MM.1S (cell line): ENCODE measurements at regions not wholly inside any gene's neighbourhood (a gene's known extent, or its start where the extent isn't known, plus 50 kb on each side); places are given as distances from the start of the nearest gene placed in this dataset.

Experiments used
- DNase-seq: peaks from one replicate; pipeline ENCODE4 v3.0.0-alpha.2; 2015
- H2AFZ ChIP-seq: fragments of 300-600 bp; sonication (generic); 2 replicates; pipeline ENCODE4 v1.6.0; 2016; ENCODE audit warnings: antibody characterized with exemption, low read length
- H3F3A ChIP-seq: fragments of 300-600 bp; sonication (generic); 2 replicates; pipeline ENCODE4 v1.6.1; 2016; ENCODE audit warnings: mild to moderate bottlenecking, antibody characterized with exemption, low read length, moderate library complexity, mixed read lengths; ENCODE audit not compliant: insufficient read depth
- H3K27ac ChIP-seq: fragments of 300-600 bp; sonication (generic); 2 replicates; pipeline ENCODE4 v1.5.1; 2016; ENCODE audit warnings: mild to moderate bottlenecking, low read length
- H3K27me3 ChIP-seq: fragments of 300-600 bp; sonication (generic); replicated peaks from 2 replicates; pipeline ENCODE4 v1.6.0; 2016; ENCODE audit warnings: low read length; ENCODE audit not compliant: insufficient read depth
- H3K36me3 ChIP-seq: fragments of 300-600 bp; sonication (generic); replicated peaks from 2 replicates; pipeline ENCODE4 v1.6.1; 2016; ENCODE audit warnings: mild to moderate bottlenecking, low read length, mixed read lengths; ENCODE audit not compliant: insufficient read depth
- H3K4me1 ChIP-seq: fragments of 300-600 bp; sonication (generic); 2 replicates; pipeline ENCODE4 v1.6.1; 2016; ENCODE audit warnings: low read length, mixed read lengths
- H3K4me2 ChIP-seq: fragments of 300-600 bp; sonication (generic); 2 replicates; pipeline ENCODE4 v1.6.0; 2016; ENCODE audit warnings: low read depth, low read length
- H3K4me3 ChIP-seq: fragments of 300-600 bp; sonication (generic); 2 replicates; pipeline ENCODE4 v1.5.1; 2016; ENCODE audit warnings: low read length, mixed read lengths
- H3K79me2 ChIP-seq: fragments of 300-600 bp; sonication (generic); 2 replicates; pipeline ENCODE4 v1.6.1; 2016; ENCODE audit warnings: mixed run types, low read length, mixed read lengths
- H3K9ac ChIP-seq: fragments of 300-600 bp; sonication (generic); 2 replicates; pipeline ENCODE4 v1.6.1; 2016; ENCODE audit warnings: low read length, mixed read lengths
- H3K9me2 ChIP-seq: fragments of 300-600 bp; sonication (generic); replicated peaks from 2 replicates; pipeline ENCODE4 v1.6.1; 2016; ENCODE audit warnings: mild to moderate bottlenecking, low read length, mixed read lengths; ENCODE audit not compliant: insufficient read depth
- H3K9me3 ChIP-seq: fragments of 300-600 bp; sonication (generic); replicated peaks from 2 replicates; pipeline ENCODE4 v1.6.1; 2016; ENCODE audit warnings: mild to moderate bottlenecking, low read length, mixed read lengths; ENCODE audit not compliant: insufficient read depth
- H4K20me1 ChIP-seq: fragments of 300-600 bp; sonication (generic); 2 replicates; pipeline ENCODE4 v1.6.1; 2016; ENCODE audit warnings: mild to moderate bottlenecking, low read length, moderate library complexity, mixed read lengths; ENCODE audit not compliant: insufficient read depth
- EZH2 ChIP-seq: fragments of 300-600 bp; sonication (generic); optimal IDR thresholded peaks from 2 replicates; pipeline ENCODE3; 2017; ENCODE audit warnings: low read depth, mild to moderate bottlenecking, antibody characterized with exemption, low read length, mixed read lengths
- EZH2phosphoT487 ChIP-seq: fragments of 300-600 bp; sonication (generic); IDR thresholded peaks from 2 replicates; pipeline ENCODE4 v1.6.1; 2018; ENCODE audit warnings: antibody characterized with exemption, low read length
- TF ChIP-seq, protein P1 (sequence below): fragments of 300-600 bp; sonication (generic); IDR thresholded peaks from 2 replicates; pipeline ENCODE4 v1.5.1; 2016; ENCODE audit warnings: antibody characterized with exemption, low read length, mixed read lengths

- no peaks in the 10 kb centered on the region for H4K20me1 ChIP-seq
- no peaks in the 10 kb centered on the region for H3K4me1 ChIP-seq
- no peak overlapping the region for H2AFZ ChIP-seq
- H3K27ac ChIP-seq, result no peak overlapping the region
- H3K79me2 ChIP-seq, result no peaks in the 10 kb centered on the region
- H3F3A ChIP-seq, result no peaks in the 10 kb centered on the region
- H3K9me3 ChIP-seq, result no peaks in the 10 kb centered on the region
- H3K36me3 ChIP-seq, result no peaks in the 10 kb centered on the region
- TF ChIP-seq, protein P1, sequence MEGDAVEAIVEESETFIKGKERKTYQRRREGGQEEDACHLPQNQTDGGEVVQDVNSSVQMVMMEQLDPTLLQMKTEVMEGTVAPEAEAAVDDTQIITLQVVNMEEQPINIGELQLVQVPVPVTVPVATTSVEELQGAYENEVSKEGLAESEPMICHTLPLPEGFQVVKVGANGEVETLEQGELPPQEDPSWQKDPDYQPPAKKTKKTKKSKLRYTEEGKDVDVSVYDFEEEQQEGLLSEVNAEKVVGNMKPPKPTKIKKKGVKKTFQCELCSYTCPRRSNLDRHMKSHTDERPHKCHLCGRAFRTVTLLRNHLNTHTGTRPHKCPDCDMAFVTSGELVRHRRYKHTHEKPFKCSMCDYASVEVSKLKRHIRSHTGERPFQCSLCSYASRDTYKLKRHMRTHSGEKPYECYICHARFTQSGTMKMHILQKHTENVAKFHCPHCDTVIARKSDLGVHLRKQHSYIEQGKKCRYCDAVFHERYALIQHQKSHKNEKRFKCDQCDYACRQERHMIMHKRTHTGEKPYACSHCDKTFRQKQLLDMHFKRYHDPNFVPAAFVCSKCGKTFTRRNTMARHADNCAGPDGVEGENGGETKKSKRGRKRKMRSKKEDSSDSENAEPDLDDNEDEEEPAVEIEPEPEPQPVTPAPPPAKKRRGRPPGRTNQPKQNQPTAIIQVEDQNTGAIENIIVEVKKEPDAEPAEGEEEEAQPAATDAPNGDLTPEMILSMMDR, result no peak
- TF ChIP-seq EZH2 (no peak), EZH2phosphoT487 (no peak)
- H3K4me3 ChIP-seq, result no peak overlapping the region
- no peak overlapping the region for H3K4me2 ChIP-seq
- no peak for DNase-seq
- H3K9ac ChIP-seq, result no peak overlapping the region
- no peaks in the 10 kb centered on the region for H3K9me2 ChIP-seq
- no peaks in the 10 kb centered on the region for H3K27me3 ChIP-seq
Observed at GRCh38 chr3:64852738-64853137, 164.9 kb upstream of the ADAMTS9 start.

DNA sequence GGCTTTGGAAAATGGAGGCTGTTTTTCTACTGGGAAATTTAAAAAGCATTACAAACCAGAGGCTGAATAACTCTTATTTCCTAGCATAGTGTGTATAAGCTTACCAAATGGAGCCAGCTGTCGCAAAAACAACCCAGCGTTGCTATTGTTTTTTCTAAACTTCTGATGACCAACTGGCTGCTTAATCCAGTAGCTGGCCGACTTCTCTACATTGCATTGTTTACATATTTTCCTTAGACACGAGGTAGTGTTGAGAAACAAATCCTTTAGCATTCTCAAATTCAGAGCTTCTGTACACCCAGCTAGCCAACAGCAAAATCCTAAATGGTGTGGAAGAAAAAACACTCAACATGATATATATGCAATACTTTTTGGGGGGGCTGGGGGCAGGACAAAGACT lies 161.0 kb upstream of the ADAMTS9 start:
- DNase-seq, result no peak
- Histone ChIP-seq H3K9me3 (no peaks in the 10 kb centered on the region), H3K9me2 (no peaks in the 10 kb centered on the region), H3K79me2 (no peaks in the 10 kb centered on the region), H3K27ac (no peak overlapping the region), H3K9ac (no peak overlapping the region), H3K4me1 (peaks cover 7% of the 10 kb centered on the region; the same call in 1 of the 2 replicates), H3K4me3 (no peak overlapping the region), H3K27me3 (no peaks in the 10 kb centered on the region), H3K36me3 (no peaks in the 10 kb centered on the region), H2AFZ (no peak overlapping the region), H3K4me2 (no peak overlapping the region), H4K20me1 (no peaks in the 10 kb centered on the region), H3F3A (no peaks in the 10 kb centered on the region)
- TF ChIP-seq EZH2phosphoT487 (no peak), EZH2 (no peak)
- TF ChIP-seq, protein P1, result no peak

DNA sequence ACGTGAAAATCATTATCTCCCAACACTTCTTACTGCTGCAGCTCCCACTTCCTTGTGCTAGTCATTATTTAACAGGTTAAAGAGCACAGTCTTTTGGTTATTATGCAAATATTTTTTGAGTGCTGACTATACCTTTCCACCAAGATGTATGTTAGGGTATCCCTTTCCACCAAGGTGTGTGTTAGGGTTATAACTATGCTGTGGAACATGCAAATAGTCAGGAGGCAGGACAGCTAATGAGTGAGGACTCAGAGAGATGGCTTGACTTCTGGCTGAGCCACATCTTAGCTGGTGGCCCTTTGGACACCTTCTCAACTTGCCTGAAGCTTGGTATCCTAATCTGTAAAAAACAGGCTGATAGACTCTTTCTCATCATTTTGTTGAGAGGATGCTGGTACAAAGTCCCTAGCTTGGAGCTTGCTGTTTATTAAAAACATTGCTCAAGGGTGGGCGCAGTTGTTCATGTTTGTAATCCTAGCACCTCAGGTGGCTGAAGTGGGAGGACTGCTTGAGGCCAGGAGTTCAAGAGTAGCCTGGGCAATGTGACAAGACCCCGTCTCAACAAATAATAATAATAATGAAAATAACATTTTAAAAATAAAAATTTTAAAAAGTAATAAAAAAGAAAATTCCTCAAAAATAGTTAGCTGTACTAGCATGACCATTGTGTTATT lies 160.5 kb upstream of the ADAMTS9 start:
- no peak for DNase-seq
- H3K9me2 ChIP-seq, result no peaks in the 10 kb centered on the region
- no peaks in the 10 kb centered on the region for H3K27me3 ChIP-seq
- no peaks in the 10 kb centered on the region for H3K36me3 ChIP-seq
- H3F3A ChIP-seq, result no peaks in the 10 kb centered on the region
- no peaks in the 10 kb centered on the region for H3K79me2 ChIP-seq
- H3K4me2 ChIP-seq, result no peak overlapping the region
- H3K27ac ChIP-seq, result no peak overlapping the region
- no peak overlapping the region for H2AFZ ChIP-seq
- H3K4me1 ChIP-seq, result peaks cover 7% of the 10 kb centered on the region; the same call in 1 of the 2 replicates
- no peak overlapping the region for H3K4me3 ChIP-seq
- TF ChIP-seq, protein P1, result no peak
- TF ChIP-seq EZH2phosphoT487 (no peak), EZH2 (no peak)
- H3K9ac ChIP-seq, result no peak overlapping the region
- no peaks in the 10 kb centered on the region for H3K9me3 ChIP-seq
- no peaks in the 10 kb centered on the region for H4K20me1 ChIP-seq
